ENCODE measurements at regions not wholly inside any gene's neighbourhood (a gene's known extent, or its start where the extent isn't known, plus 50 kb on each side); places are given as distances from the start of the nearest gene placed in this dataset.

DNA sequence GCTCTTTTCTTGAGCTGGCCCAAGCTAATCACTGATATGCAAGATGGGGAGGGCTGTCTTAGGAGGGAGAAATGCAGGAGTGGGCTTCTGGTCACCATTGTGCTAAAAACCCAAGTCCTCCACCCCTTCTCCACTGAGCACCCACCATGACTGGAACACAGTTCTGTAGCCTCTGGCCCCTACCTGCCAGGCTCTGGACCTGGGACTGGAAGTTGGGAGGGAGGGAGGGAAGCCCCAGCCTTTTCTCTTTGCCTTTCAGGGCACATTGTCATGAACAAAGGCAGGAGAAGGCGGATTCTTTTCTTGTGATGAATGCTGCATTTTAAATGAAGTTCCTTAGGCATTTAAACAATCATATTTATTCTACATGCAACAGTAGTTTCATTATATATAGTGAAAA, 559.1 kb upstream of the TRPC7 start:
- no peaks in the 10 kb centered on the region for H3K9me2 ChIP-seq (replicated peaks; ENCODE audit: low read depth, low read length)
- no peak overlapping the region for H2AFZ ChIP-seq (ENCODE audit: low read length)
- H4K20me1 ChIP-seq (ENCODE audit: insufficient read depth, low read length, poor library complexity, severe bottlenecking) = no peaks in the 10 kb centered on the region
- no peaks in the 10 kb centered on the region for H3K36me3 ChIP-seq (ENCODE audit: insufficient read depth, low read length)
- no peak overlapping the region for H3K4me3 ChIP-seq (ENCODE audit: low read length, poor library complexity, severe bottlenecking)
- no peaks in the 10 kb centered on the region for H3K79me2 ChIP-seq (ENCODE audit: insufficient read depth, low read length)
- H3K4me1 ChIP-seq (ENCODE audit: insufficient read depth, low read length, poor library complexity, severe bottlenecking) = no peaks in the 10 kb centered on the region
- TF ChIP-seq EZH2phosphoT487 (IDR thresholded peaks at IDR 0.05; ENCODE audit: borderline replicate concordance) = no peak
- TF ChIP-seq, protein P1, sequence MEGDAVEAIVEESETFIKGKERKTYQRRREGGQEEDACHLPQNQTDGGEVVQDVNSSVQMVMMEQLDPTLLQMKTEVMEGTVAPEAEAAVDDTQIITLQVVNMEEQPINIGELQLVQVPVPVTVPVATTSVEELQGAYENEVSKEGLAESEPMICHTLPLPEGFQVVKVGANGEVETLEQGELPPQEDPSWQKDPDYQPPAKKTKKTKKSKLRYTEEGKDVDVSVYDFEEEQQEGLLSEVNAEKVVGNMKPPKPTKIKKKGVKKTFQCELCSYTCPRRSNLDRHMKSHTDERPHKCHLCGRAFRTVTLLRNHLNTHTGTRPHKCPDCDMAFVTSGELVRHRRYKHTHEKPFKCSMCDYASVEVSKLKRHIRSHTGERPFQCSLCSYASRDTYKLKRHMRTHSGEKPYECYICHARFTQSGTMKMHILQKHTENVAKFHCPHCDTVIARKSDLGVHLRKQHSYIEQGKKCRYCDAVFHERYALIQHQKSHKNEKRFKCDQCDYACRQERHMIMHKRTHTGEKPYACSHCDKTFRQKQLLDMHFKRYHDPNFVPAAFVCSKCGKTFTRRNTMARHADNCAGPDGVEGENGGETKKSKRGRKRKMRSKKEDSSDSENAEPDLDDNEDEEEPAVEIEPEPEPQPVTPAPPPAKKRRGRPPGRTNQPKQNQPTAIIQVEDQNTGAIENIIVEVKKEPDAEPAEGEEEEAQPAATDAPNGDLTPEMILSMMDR (conservative IDR thresholded peaks at IDR 0.05; ENCODE audit: low read length) = no peak
- no peak overlapping the region for H3K9ac ChIP-seq (ENCODE audit: low read depth, low read length, poor library complexity, severe bottlenecking)
- no peaks in the 10 kb centered on the region for H3K27me3 ChIP-seq (ENCODE audit: insufficient read depth, low read length, poor library complexity, severe bottlenecking)
- no peaks in the 10 kb centered on the region for H3K9me3 ChIP-seq (ENCODE audit: insufficient read depth, low read depth, low read length)
- no peaks in the 10 kb centered on the region for H3F3A ChIP-seq (ENCODE audit: low read depth)
- H3K4me2 ChIP-seq (ENCODE audit: low read depth, low read length, poor library complexity, severe bottlenecking) = no peak overlapping the region

GRCh38 chr5:136910625-136911024, 545.3 kb upstream of the TRPC7 start:
- Histone ChIP-seq H3K4me3 (ENCODE audit: low read length, poor library complexity, severe bottlenecking) (no peak overlapping the region), H4K20me1 (ENCODE audit: insufficient read depth, low read length, poor library complexity, severe bottlenecking) (no peaks in the 10 kb centered on the region), H3K9me2 (replicated peaks; ENCODE audit: low read depth, low read length) (no peaks in the 10 kb centered on the region), H3K79me2 (ENCODE audit: insufficient read depth, low read length) (no peaks in the 10 kb centered on the region), H3K27me3 (ENCODE audit: insufficient read depth, low read length, poor library complexity, severe bottlenecking) (no peaks in the 10 kb centered on the region), H3K9me3 (ENCODE audit: insufficient read depth, low read depth, low read length) (no peaks in the 10 kb centered on the region), H3K36me3 (ENCODE audit: insufficient read depth, low read length) (no peaks in the 10 kb centered on the region), H3F3A (ENCODE audit: low read depth) (no peaks in the 10 kb centered on the region), H3K4me1 (ENCODE audit: insufficient read depth, low read length, poor library complexity, severe bottlenecking) (no peaks in the 10 kb centered on the region), H3K9ac (ENCODE audit: low read depth, low read length, poor library complexity, severe bottlenecking) (no peak overlapping the region), H2AFZ (ENCODE audit: low read length) (no peak overlapping the region), H3K4me2 (ENCODE audit: low read depth, low read length, poor library complexity, severe bottlenecking) (no peak overlapping the region)
- TF ChIP-seq, protein P1 (conservative IDR thresholded peaks at IDR 0.05; ENCODE audit: low read length) = no peak
- TF ChIP-seq EZH2phosphoT487 (IDR thresholded peaks at IDR 0.05; ENCODE audit: borderline replicate concordance) = no peak

- TF ChIP-seq EZH2phosphoT487 (IDR thresholded peaks at IDR 0.05; ENCODE audit: borderline replicate concordance) = no peak
These were observed 544.6 kb upstream of the TRPC7 start for GRCh38 chr5:136909906-136910305.

DNA sequence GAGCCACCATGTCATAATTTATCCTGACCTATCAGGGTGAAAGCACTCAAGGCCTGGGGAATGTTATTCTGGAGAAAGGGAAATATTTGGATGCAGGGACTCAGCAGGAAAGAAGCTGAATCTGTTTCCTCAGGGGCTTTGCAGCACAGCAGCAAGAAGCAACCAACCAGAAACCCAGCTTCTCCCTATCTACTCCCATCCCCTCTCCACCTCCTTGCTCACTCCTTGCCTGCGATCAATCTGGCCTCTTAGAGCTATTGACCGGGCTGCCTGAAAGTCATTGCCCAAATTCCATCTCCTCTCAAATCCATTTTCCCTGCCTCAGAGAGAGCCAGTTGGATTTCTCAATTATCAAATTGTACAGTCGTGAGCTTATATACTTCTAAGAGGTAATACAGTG, 542.0 kb upstream of the TRPC7 start:
- Histone ChIP-seq H3K36me3 (ENCODE audit: insufficient read depth, low read length) (no peaks in the 10 kb centered on the region), H3K9me2 (replicated peaks; ENCODE audit: low read depth, low read length) (no peaks in the 10 kb centered on the region), H2AFZ (ENCODE audit: low read length) (no peak overlapping the region), H4K20me1 (ENCODE audit: insufficient read depth, low read length, poor library complexity, severe bottlenecking) (no peaks in the 10 kb centered on the region), H3K4me3 (ENCODE audit: low read length, poor library complexity, severe bottlenecking) (no peak overlapping the region), H3F3A (ENCODE audit: low read depth) (no peaks in the 10 kb centered on the region), H3K4me2 (ENCODE audit: low read depth, low read length, poor library complexity, severe bottlenecking) (no peak overlapping the region), H3K9ac (ENCODE audit: low read depth, low read length, poor library complexity, severe bottlenecking) (no peak overlapping the region), H3K9me3 (ENCODE audit: insufficient read depth, low read depth, low read length) (no peaks in the 10 kb centered on the region), H3K27me3 (ENCODE audit: insufficient read depth, low read length, poor library complexity, severe bottlenecking) (no peaks in the 10 kb centered on the region), H3K4me1 (ENCODE audit: insufficient read depth, low read length, poor library complexity, severe bottlenecking) (no peaks in the 10 kb centered on the region), H3K79me2 (ENCODE audit: insufficient read depth, low read length) (no peaks in the 10 kb centered on the region)
- no peak for TF ChIP-seq EZH2phosphoT487 (IDR thresholded peaks at IDR 0.05; ENCODE audit: borderline replicate concordance)
- TF ChIP-seq, protein P1 (conservative IDR thresholded peaks at IDR 0.05; ENCODE audit: low read length) = no peak

More at GRCh38 chr5:136909906-136910305, 544.6 kb upstream of the TRPC7 start:
- Histone ChIP-seq H3K9me3 (ENCODE audit: insufficient read depth, low read depth, low read length) (no peaks in the 10 kb centered on the region), H3K4me1 (ENCODE audit: insufficient read depth, low read length, poor library complexity, severe bottlenecking) (no peaks in the 10 kb centered on the region), H3K36me3 (ENCODE audit: insufficient read depth, low read length) (no peaks in the 10 kb centered on the region), H4K20me1 (ENCODE audit: insufficient read depth, low read length, poor library complexity, severe bottlenecking) (no peaks in the 10 kb centered on the region), H3F3A (ENCODE audit: low read depth) (no peaks in the 10 kb centered on the region), H3K27me3 (ENCODE audit: insufficient read depth, low read length, poor library complexity, severe bottlenecking) (no peaks in the 10 kb centered on the region), H3K79me2 (ENCODE audit: insufficient read depth, low read length) (no peaks in the 10 kb centered on the region), H2AFZ (ENCODE audit: low read length) (no peak overlapping the region), H3K4me2 (ENCODE audit: low read depth, low read length, poor library complexity, severe bottlenecking) (no peak overlapping the region), H3K4me3 (ENCODE audit: low read length, poor library complexity, severe bottlenecking) (no peak overlapping the region), H3K9me2 (replicated peaks; ENCODE audit: low read depth, low read length) (no peaks in the 10 kb centered on the region), H3K9ac (ENCODE audit: low read depth, low read length, poor library complexity, severe bottlenecking) (no peak overlapping the region)

Data from Loucy (cell line).